GM12878 (cell line): ENCODE measurements at regions not wholly inside any gene's neighbourhood (a gene's known extent, or its start where the extent isn't known, plus 50 kb on each side); places are given as distances from the start of the nearest gene placed in this dataset.

Source experiments
- ATAC-seq: fragments of 200-7000 bp; cut with Tn5 transposase; 3 replicates; pipeline ENCODE4 v1.9.1; 2020; ENCODE audit warnings: mild to moderate bottlenecking, moderate library complexity
- BruUV-seq: library from RNA; stranded (reverse); fragments of 400-500 nt; replicated peaks from 2 replicates; lab custom pipeline; 2021; lab: Mats Ljungman, UMichigan
- CTCF ChIA-PET: fragments of 300-600 bp; sonication (Branson Sonifier 250); formaldehyde crosslinking; extraction: SDS; loops from one replicate; lab custom pipeline; 2021; ENCODE audit warnings: inconsistent platforms; lab: Yijun Ruan, JAX
- POLR2A ChIA-PET: fragments of 350-600 bp; formaldehyde crosslinking; extraction: SDS; loops from one replicate; lab custom pipeline; 2021; ENCODE audit warnings: inconsistent platforms; lab: Charles Lee
- RAD21 ChIA-PET: fragments of 300-600 bp; sonication (Branson Sonifier 250); formaldehyde crosslinking; loops from one replicate; lab custom pipeline; 2023; ENCODE audit warnings: antibody characterized with exemption; ENCODE audit not compliant: unreplicated experiment; lab: Charles Lee
- SMC1A ChIA-PET: fragments of 300-600 bp; sonication (Branson Sonifier 250); formaldehyde crosslinking; loops from one replicate; lab custom pipeline; 2023; ENCODE audit not compliant: unreplicated experiment, uncharacterized antibody; lab: Charles Lee
- DNase-seq: peaks from one replicate; pipeline ENCODE4 v3.0.0-alpha.2; 2011; ENCODE audit warnings: low read depth, low spot score
- FAIRE-seq: peaks from 3 replicates; lab custom pipeline; 2011; peaks lifted over from hg19 to GRCh38; lab: Jason Lieb, UNC
- H2AFZ ChIP-seq: 2 replicates; pipeline ENCODE4 v1.6.0; 2011; ENCODE audit warnings: low read depth, low read length, control low read depth; ENCODE audit not compliant: control insufficient read depth
- H3K27ac ChIP-seq: 2 replicates; pipeline ENCODE4 v1.5.1; 2011; ENCODE audit warnings: control low read depth; ENCODE audit not compliant: control insufficient read depth, insufficient read depth
- H3K27me3 ChIP-seq, 2 experiments: replicated peaks in 1 of 2; 2 replicates each; pipeline versions ENCODE4 v1.6.0 to v1.6.1; 2011; ENCODE audit warnings: low read length in 1 of 2; ENCODE audit not compliant: control insufficient read depth in 2 of 2, insufficient read depth in 2 of 2
- H3K36me3 ChIP-seq, 2 experiments: 2 replicates each; pipeline ENCODE4 v1.5.1; 2011; ENCODE audit warnings: low read length in 1 of 2; ENCODE audit not compliant: control insufficient read depth in 2 of 2, insufficient read depth in 2 of 2
- H3K4me1 ChIP-seq: 2 replicates; pipeline ENCODE4 v1.6.1; 2011; ENCODE audit warnings: mild to moderate bottlenecking, low read length, moderate library complexity, mixed read lengths; ENCODE audit not compliant: control insufficient read depth, insufficient read depth
- H3K4me2 ChIP-seq: 2 replicates; pipeline ENCODE4 v1.6.0; 2011; ENCODE audit warnings: control low read depth; ENCODE audit not compliant: control insufficient read depth, insufficient read depth
- H3K4me3 ChIP-seq: fragments of 200-600 bp; sonication (generic); 2 replicates; pipeline ENCODE4 v1.5.1; 2016
- H3K79me2 ChIP-seq: 2 replicates; pipeline ENCODE4 v1.6.0; 2011; ENCODE audit warnings: low read length; ENCODE audit not compliant: control insufficient read depth, insufficient read depth
- H3K9ac ChIP-seq: 2 replicates; pipeline ENCODE4 v1.8.0; 2011; ENCODE audit warnings: low read length, control low read depth, mixed read lengths; ENCODE audit not compliant: control insufficient read depth, insufficient read depth
- H3K9me3 ChIP-seq: replicated peaks from 3 replicates; pipeline ENCODE4 v1.5.1; 2011; ENCODE audit warnings: mild to moderate bottlenecking, low read length; ENCODE audit not compliant: control insufficient read depth, insufficient read depth
- H4K20me1 ChIP-seq: 2 replicates; pipeline ENCODE4 v1.6.0; 2011; ENCODE audit not compliant: control insufficient read depth, insufficient read depth
- EP300 ChIP-seq, 2 experiments: fragments of 150-350 bp in 1 of 2; IDR thresholded peaks; 2 replicates each; pipeline ENCODE4 v1.6.1; 2011 to 2012; ENCODE audit warnings: low read depth in 2 of 2, low read length in 2 of 2, borderline replicate concordance in 1 of 2, improper control_type of control experiment in 1 of 2, inconsistent platforms in 1 of 2; ENCODE audit not compliant: control insufficient read depth in 1 of 2
- RFX5 ChIP-seq: IDR thresholded peaks from 2 replicates; pipeline ENCODE4 v1.6.1; 2011; ENCODE audit warnings: low read depth, low read length, improper control_type of control experiment
- ZNF24 ChIP-seq: fragments of 450-650 bp; IDR thresholded peaks from 2 replicates; pipeline ENCODE4 v1.6.1; 2017; ENCODE audit warnings: antibody characterized with exemption, mild to moderate bottlenecking
- WGBS: methylation state at CpG from one replicate; pipeline ENCODE4 v1.1.6; 2016; ENCODE audit warnings: low lambda C conversion rate; ENCODE audit not compliant: insufficient replicate concordance, insufficient coverage; ENCODE audit errors: missing lambda C conversion rate; 5-methylcytosine and 5-hydroxymethylcytosine counted together
- in situ Hi-C: fragments of 300-500 bp; cut with MboI; formaldehyde crosslinking; loops from 9 replicates; pipeline ENCODE4 v1.14.3; 2018; ENCODE audit warnings: mixed read lengths
- intact Hi-C: fragments of 100-400 bp; cut with micrococcal nuclease; formaldehyde crosslinking; loops from one replicate; pipeline ENCODE4 v1.14.2; 2022; ENCODE audit not compliant: unreplicated experiment
- TF ChIP-seq, protein P1 (sequence below): IDR thresholded peaks from 2 replicates; pipeline ENCODE4 v1.6.1; 2012; ENCODE audit warnings: low read depth, low read length, improper control_type of control experiment
- TF ChIP-seq, protein P2 (sequence below): fragments of 150-350 bp; IDR thresholded peaks from 2 replicates; pipeline ENCODE4 v1.6.1; 2014; ENCODE audit warnings: mild to moderate bottlenecking, low read depth, low read length
- TF ChIP-seq, protein P3 (sequence below): fragments of 450-650 bp; IDR thresholded peaks from 2 replicates; pipeline ENCODE4 v1.6.1; 2017; ENCODE audit warnings: antibody characterized with exemption, mild to moderate bottlenecking, moderate library complexity
- TF ChIP-seq, protein P4 (sequence below): fragments of 450-650 bp; formaldehyde crosslinking; IDR thresholded peaks from 2 replicates; pipeline ENCODE4 v1.4.0; 2022; ENCODE audit warnings: mild to moderate bottlenecking, moderate library complexity
- TF ChIP-seq, protein P5 (sequence below): fragments of 450-650 bp; conservative IDR thresholded peaks from 2 replicates; pipeline ENCODE4 v1.6.1; 2017; ENCODE audit warnings: mild to moderate bottlenecking, moderate library complexity
- TF ChIP-seq, protein P6 (sequence below): fragments of 450-650 bp; formaldehyde crosslinking; IDR thresholded peaks from 2 replicates; pipeline ENCODE4 v1.5.0; 2022; ENCODE audit warnings: mild to moderate bottlenecking, missing genetic modification characterization

DNA sequence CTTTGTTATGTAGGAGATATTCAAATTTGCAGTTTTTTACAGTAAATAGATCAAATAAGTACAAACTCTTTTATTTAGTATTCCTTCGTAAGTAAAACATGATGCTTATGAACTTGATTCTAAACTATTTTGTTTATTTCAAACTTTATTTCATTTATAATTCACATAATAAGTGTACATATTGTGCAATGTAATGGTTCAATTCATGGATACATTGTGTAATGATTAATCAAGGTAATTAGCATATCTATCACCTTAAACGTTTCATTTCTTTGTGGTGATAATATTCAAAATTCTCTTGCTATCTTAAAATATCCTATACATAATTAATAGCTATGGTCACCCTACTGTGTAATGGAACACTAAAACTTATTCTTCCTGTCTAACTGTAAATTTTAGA, 525.9 kb upstream of the ZNF804A start:
- ChIA-PET RAD21 (no interaction called here), CTCF (no interaction called here), SMC1A (no interaction called here), POLR2A (no interaction called here)
- H2AFZ ChIP-seq, result no peak overlapping the region
- no TSS peak for BruUV-seq
- H3K36me3 ChIP-seq, result no peaks in the 10 kb centered on the region
- H3K9me3 ChIP-seq, result no peaks in the 10 kb centered on the region
- WGBS, result 30% methylated on average over 2 of the region's 2 CpGs
- H4K20me1 ChIP-seq, result no peaks in the 10 kb centered on the region
- H3K9ac ChIP-seq, result no peak overlapping the region
- FAIRE-seq (no peak), ATAC-seq (no peak), DNase-seq (no peak)
- in situ Hi-C loops, result no loop called here
- H3K79me2 ChIP-seq, result no peaks in the 10 kb centered on the region
- intact Hi-C loops, result no loop called here
- H3K4me2 ChIP-seq, result no peak overlapping the region
- H3K27me3 ChIP-seq, result no peaks in the 10 kb centered on the region
- no peak overlapping the region for H3K4me3 ChIP-seq
- TF ChIP-seq, protein P1, sequence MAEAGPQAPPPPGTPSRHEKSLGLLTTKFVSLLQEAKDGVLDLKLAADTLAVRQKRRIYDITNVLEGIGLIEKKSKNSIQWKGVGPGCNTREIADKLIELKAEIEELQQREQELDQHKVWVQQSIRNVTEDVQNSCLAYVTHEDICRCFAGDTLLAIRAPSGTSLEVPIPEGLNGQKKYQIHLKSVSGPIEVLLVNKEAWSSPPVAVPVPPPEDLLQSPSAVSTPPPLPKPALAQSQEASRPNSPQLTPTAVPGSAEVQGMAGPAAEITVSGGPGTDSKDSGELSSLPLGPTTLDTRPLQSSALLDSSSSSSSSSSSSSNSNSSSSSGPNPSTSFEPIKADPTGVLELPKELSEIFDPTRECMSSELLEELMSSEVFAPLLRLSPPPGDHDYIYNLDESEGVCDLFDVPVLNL, result no peak
- TF ChIP-seq, protein P2, sequence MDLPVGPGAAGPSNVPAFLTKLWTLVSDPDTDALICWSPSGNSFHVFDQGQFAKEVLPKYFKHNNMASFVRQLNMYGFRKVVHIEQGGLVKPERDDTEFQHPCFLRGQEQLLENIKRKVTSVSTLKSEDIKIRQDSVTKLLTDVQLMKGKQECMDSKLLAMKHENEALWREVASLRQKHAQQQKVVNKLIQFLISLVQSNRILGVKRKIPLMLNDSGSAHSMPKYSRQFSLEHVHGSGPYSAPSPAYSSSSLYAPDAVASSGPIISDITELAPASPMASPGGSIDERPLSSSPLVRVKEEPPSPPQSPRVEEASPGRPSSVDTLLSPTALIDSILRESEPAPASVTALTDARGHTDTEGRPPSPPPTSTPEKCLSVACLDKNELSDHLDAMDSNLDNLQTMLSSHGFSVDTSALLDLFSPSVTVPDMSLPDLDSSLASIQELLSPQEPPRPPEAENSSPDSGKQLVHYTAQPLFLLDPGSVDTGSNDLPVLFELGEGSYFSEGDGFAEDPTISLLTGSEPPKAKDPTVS, result no peak
- TF ChIP-seq, protein P3, sequence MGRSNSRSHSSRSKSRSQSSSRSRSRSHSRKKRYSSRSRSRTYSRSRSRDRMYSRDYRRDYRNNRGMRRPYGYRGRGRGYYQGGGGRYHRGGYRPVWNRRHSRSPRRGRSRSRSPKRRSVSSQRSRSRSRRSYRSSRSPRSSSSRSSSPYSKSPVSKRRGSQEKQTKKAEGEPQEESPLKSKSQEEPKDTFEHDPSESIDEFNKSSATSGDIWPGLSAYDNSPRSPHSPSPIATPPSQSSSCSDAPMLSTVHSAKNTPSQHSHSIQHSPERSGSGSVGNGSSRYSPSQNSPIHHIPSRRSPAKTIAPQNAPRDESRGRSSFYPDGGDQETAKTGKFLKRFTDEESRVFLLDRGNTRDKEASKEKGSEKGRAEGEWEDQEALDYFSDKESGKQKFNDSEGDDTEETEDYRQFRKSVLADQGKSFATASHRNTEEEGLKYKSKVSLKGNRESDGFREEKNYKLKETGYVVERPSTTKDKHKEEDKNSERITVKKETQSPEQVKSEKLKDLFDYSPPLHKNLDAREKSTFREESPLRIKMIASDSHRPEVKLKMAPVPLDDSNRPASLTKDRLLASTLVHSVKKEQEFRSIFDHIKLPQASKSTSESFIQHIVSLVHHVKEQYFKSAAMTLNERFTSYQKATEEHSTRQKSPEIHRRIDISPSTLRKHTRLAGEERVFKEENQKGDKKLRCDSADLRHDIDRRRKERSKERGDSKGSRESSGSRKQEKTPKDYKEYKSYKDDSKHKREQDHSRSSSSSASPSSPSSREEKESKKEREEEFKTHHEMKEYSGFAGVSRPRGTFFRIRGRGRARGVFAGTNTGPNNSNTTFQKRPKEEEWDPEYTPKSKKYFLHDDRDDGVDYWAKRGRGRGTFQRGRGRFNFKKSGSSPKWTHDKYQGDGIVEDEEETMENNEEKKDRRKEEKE, result no peak
- TF ChIP-seq, protein P4, sequence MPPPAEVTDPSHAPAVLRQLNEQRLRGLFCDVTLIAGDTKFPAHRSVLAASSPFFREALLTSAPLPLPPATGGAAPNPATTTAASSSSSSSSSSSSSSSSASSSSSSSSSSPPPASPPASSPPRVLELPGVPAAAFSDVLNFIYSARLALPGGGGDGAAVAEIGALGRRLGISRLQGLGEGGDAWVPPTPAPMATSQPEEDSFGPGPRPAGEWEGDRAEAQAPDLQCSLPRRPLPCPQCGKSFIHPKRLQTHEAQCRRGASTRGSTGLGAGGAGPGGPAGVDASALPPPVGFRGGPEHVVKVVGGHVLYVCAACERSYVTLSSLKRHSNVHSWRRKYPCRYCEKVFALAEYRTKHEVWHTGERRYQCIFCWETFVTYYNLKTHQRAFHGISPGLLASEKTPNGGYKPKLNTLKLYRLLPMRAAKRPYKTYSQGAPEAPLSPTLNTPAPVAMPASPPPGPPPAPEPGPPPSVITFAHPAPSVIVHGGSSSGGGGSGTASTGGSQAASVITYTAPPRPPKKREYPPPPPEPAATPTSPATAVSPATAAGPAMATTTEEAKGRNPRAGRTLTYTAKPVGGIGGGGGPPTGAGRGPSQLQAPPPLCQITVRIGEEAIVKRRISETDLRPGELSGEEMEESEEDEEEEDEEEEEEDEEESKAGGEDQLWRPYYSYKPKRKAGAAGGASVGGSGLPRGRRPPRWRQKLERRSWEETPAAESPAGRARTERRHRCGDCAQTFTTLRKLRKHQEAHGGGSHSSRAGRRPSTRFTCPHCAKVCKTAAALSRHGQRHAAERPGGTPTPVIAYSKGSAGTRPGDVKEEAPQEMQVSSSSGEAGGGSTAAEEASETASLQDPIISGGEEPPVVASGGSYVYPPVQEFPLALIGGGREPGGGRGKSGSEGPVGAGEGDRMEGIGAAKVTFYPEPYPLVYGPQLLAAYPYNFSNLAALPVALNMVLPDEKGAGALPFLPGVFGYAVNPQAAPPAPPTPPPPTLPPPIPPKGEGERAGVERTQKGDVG, result no peak
- TF ChIP-seq RFX5 (no peak), EP300 (IDR thresholded peaks at IDR 0.05; ENCODE audit: borderline replicate concordance in 1 of 2, control insufficient read depth in 1 of 2, low read depth in 2 of 2, low read length in 2 of 2) (no peak), ZNF24 (no peak)
- TF ChIP-seq, protein P5, sequence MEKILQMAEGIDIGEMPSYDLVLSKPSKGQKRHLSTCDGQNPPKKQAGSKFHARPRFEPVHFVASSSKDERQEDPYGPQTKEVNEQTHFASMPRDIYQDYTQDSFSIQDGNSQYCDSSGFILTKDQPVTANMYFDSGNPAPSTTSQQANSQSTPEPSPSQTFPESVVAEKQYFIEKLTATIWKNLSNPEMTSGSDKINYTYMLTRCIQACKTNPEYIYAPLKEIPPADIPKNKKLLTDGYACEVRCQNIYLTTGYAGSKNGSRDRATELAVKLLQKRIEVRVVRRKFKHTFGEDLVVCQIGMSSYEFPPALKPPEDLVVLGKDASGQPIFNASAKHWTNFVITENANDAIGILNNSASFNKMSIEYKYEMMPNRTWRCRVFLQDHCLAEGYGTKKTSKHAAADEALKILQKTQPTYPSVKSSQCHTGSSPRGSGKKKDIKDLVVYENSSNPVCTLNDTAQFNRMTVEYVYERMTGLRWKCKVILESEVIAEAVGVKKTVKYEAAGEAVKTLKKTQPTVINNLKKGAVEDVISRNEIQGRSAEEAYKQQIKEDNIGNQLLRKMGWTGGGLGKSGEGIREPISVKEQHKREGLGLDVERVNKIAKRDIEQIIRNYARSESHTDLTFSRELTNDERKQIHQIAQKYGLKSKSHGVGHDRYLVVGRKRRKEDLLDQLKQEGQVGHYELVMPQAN, result no peak
- TF ChIP-seq, protein P6, sequence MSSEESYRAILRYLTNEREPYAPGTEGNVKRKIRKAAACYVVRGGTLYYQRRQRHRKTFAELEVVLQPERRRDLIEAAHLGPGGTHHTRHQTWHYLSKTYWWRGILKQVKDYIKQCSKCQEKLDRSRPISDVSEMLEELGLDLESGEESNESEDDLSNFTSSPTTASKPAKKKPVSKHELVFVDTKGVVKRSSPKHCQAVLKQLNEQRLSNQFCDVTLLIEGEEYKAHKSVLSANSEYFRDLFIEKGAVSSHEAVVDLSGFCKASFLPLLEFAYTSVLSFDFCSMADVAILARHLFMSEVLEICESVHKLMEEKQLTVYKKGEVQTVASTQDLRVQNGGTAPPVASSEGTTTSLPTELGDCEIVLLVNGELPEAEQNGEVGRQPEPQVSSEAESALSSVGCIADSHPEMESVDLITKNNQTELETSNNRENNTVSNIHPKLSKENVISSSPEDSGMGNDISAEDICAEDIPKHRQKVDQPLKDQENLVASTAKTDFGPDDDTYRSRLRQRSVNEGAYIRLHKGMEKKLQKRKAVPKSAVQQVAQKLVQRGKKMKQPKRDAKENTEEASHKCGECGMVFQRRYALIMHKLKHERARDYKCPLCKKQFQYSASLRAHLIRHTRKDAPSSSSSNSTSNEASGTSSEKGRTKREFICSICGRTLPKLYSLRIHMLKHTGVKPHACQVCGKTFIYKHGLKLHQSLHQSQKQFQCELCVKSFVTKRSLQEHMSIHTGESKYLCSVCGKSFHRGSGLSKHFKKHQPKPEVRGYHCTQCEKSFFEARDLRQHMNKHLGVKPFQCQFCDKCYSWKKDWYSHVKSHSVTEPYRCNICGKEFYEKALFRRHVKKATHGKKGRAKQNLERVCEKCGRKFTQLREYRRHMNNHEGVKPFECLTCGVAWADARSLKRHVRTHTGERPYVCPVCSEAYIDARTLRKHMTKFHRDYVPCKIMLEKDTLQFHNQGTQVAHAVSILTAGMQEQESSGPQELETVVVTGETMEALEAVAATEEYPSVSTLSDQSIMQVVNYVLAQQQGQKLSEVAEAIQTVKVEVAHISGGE (CRISPR knock-in tag), result no peak
- H3K4me1 ChIP-seq, result no peaks in the 10 kb centered on the region
- no peak overlapping the region for H3K27ac ChIP-seq
